ENCODE measurements at regions not wholly inside any gene's neighbourhood (a gene's known extent, or its start where the extent isn't known, plus 50 kb on each side); places are given as distances from the start of the nearest gene placed in this dataset.

DNA sequence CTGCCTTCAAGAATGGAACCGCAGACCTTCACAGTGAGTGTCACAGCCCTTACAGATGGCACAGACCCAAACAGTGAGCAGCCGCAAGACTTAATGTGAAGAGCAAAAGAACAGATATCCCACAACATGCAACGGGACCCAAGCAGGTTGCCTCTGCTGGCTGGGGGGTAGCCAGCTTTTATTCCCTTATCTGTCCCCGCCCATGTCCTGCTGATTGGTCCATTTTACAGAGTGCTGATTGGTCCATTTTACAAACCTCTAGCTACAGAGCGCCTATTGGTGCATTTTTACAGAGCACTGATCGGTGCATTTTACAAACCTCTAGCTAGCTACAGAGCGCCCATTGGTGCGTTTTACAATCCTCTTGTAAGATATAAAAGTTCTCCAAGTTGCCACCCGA, 102.0 kb upstream of the IGF1R start:
- TF ChIP-seq EZH2 (IDR thresholded peaks at IDR 0.05; ENCODE audit: insufficient read depth, poor library complexity, severe bottlenecking) (no peak), EZH2phosphoT487 (IDR thresholded peaks at IDR 0.05; ENCODE audit: insufficient read depth, low read depth) (no peak)
